ENCODE measurements at regions not wholly inside any gene's neighbourhood (a gene's known extent, or its start where the extent isn't known, plus 50 kb on each side); places are given as distances from the start of the nearest gene placed in this dataset.

DNA sequence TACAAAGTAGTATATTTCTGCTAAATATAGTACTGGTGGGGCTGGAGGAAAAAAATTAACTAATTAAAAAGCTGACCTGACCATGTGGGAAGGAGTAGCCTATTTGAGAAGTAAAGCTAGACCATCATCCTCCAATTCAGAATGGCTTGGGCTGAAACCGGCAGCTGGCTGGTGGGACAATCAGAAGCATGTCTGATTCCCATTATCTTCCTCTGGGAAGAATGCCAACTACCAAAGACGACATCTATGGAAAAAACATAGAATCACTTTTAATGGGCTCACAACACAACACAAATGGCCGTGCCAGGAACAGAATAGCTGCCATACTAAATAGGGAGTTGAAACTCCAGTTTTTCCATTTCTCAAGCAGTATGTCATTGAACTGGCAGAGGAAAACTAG lies 120.4 kb upstream of the FREM2 start:
- Histone ChIP-seq H3K4me2 (ENCODE audit: insufficient read depth, low read length) (no peak overlapping the region), H2AFZ (ENCODE audit: low read length) (no peak overlapping the region), H3K9me3 (ENCODE audit: low read depth, low read length) (no peaks in the 10 kb centered on the region), H3K27me3 (ENCODE audit: insufficient read depth, low read length) (no peaks in the 10 kb centered on the region), H3K79me2 (ENCODE audit: insufficient read depth, low read length) (no peaks in the 10 kb centered on the region), H3K36me3 (ENCODE audit: insufficient read depth, low read length) (no peaks in the 10 kb centered on the region), H3K4me3 (ENCODE audit: insufficient read depth, low read length) (no peak overlapping the region), H3K27ac (ENCODE audit: low read depth, low read length) (no peak overlapping the region), H4K20me1 (ENCODE audit: insufficient read depth, low read length) (no peaks in the 10 kb centered on the region), H3K4me1 (ENCODE audit: insufficient read depth, low read length) (no peaks in the 10 kb centered on the region)
- DNase-seq (ENCODE audit: insufficient read length, low spot score, missing footprints) = no peak
- TF ChIP-seq, protein P1, sequence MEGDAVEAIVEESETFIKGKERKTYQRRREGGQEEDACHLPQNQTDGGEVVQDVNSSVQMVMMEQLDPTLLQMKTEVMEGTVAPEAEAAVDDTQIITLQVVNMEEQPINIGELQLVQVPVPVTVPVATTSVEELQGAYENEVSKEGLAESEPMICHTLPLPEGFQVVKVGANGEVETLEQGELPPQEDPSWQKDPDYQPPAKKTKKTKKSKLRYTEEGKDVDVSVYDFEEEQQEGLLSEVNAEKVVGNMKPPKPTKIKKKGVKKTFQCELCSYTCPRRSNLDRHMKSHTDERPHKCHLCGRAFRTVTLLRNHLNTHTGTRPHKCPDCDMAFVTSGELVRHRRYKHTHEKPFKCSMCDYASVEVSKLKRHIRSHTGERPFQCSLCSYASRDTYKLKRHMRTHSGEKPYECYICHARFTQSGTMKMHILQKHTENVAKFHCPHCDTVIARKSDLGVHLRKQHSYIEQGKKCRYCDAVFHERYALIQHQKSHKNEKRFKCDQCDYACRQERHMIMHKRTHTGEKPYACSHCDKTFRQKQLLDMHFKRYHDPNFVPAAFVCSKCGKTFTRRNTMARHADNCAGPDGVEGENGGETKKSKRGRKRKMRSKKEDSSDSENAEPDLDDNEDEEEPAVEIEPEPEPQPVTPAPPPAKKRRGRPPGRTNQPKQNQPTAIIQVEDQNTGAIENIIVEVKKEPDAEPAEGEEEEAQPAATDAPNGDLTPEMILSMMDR (IDR thresholded peaks at IDR 0.05; ENCODE audit: extremely low read depth, low read depth, low read length) = no peak

DNA sequence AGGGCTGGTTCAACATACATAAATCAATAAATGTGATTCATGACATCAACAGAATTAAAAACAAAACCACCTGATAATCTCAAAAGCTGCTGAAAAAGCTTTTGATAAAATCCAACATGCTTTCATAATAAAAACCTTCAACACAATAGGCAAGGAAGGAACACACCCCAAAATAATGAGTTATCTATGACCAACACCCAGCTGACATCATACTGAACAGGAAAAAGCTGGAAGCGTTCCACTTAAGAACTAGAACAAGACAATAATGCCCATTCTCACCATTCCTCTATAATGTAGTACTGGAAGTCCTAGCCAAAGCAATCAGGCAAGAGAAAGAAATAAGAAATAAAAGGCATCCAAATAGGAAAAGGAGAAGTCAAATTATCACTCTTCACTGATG lies 116.2 kb upstream of the FREM2 start:
- TF ChIP-seq, protein P1 (IDR thresholded peaks at IDR 0.05; ENCODE audit: extremely low read depth, low read depth, low read length) = no peak
- Histone ChIP-seq H3K4me2 (ENCODE audit: insufficient read depth, low read length) (no peak overlapping the region), H3K27ac (ENCODE audit: low read depth, low read length) (no peak overlapping the region), H2AFZ (ENCODE audit: low read length) (no peak overlapping the region), H3K36me3 (ENCODE audit: insufficient read depth, low read length) (no peaks in the 10 kb centered on the region), H3K27me3 (ENCODE audit: insufficient read depth, low read length) (no peaks in the 10 kb centered on the region), H3K9me3 (ENCODE audit: low read depth, low read length) (no peaks in the 10 kb centered on the region), H3K79me2 (ENCODE audit: insufficient read depth, low read length) (no peaks in the 10 kb centered on the region), H3K4me3 (ENCODE audit: insufficient read depth, low read length) (no peak overlapping the region), H4K20me1 (ENCODE audit: insufficient read depth, low read length) (no peaks in the 10 kb centered on the region), H3K4me1 (ENCODE audit: insufficient read depth, low read length) (no peaks in the 10 kb centered on the region)
- DNase-seq (ENCODE audit: insufficient read length, low spot score, missing footprints) = no peak

DNA sequence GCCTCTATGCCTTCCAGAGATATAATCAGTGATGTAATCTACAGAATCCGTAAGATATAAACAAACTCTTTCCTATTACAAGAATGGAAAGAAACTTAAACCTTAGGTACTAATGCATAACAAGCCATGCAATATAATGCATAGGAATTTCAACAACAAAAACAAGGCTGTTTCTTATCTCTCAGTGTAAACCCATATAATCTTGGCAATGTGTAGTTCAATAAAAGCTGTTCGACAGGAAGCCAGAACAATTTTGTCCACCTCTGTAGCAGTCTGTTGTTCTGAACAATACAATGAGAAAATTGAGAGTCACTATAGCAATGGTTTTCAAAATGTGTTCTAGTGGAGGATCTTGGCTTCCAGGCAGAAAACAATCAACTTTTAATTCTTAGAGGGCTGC lies 111.5 kb upstream of the FREM2 start:
- Histone ChIP-seq H4K20me1 (ENCODE audit: insufficient read depth, low read length) (no peaks in the 10 kb centered on the region), H3K27ac (ENCODE audit: low read depth, low read length) (no peak overlapping the region), H3K27me3 (ENCODE audit: insufficient read depth, low read length) (no peaks in the 10 kb centered on the region), H3K4me1 (ENCODE audit: insufficient read depth, low read length) (no peaks in the 10 kb centered on the region), H3K79me2 (ENCODE audit: insufficient read depth, low read length) (no peaks in the 10 kb centered on the region), H3K4me3 (ENCODE audit: insufficient read depth, low read length) (no peak overlapping the region), H3K36me3 (ENCODE audit: insufficient read depth, low read length) (no peaks in the 10 kb centered on the region), H3K9me3 (ENCODE audit: low read depth, low read length) (no peaks in the 10 kb centered on the region), H2AFZ (ENCODE audit: low read length) (no peak overlapping the region), H3K4me2 (ENCODE audit: insufficient read depth, low read length) (no peak overlapping the region)
- DNase-seq (ENCODE audit: insufficient read length, low spot score, missing footprints) = no peak
- TF ChIP-seq, protein P1 (IDR thresholded peaks at IDR 0.05; ENCODE audit: extremely low read depth, low read depth, low read length) = no peak

DNA sequence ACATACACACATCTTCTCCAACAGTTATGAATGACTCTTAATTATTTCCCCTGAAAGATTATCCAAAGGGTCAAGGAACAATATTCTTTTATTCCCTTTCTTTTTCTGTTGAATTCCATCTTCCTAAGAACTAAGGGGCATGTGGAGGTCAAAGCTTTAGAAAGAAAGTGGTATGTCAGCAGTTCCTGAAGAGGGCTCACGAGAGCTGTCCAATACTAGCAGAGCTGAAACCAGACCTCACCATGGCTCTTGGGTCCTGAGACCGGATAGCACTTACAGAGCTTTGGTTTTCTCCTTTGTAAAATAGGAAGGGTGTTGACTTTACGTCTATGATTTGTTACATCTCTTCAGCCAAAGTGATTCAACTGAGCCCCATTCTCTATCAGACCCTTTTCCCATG lies 109.8 kb upstream of the FREM2 start:
- Histone ChIP-seq H4K20me1 (ENCODE audit: insufficient read depth, low read length) (no peaks in the 10 kb centered on the region), H3K9me3 (ENCODE audit: low read depth, low read length) (no peaks in the 10 kb centered on the region), H3K27me3 (ENCODE audit: insufficient read depth, low read length) (no peaks in the 10 kb centered on the region), H3K4me1 (ENCODE audit: insufficient read depth, low read length) (no peaks in the 10 kb centered on the region), H3K4me2 (ENCODE audit: insufficient read depth, low read length) (no peak overlapping the region), H3K4me3 (ENCODE audit: insufficient read depth, low read length) (no peak overlapping the region), H3K27ac (ENCODE audit: low read depth, low read length) (no peak overlapping the region), H2AFZ (ENCODE audit: low read length) (no peak overlapping the region), H3K79me2 (ENCODE audit: insufficient read depth, low read length) (no peaks in the 10 kb centered on the region), H3K36me3 (ENCODE audit: insufficient read depth, low read length) (no peaks in the 10 kb centered on the region)
- TF ChIP-seq, protein P1 (IDR thresholded peaks at IDR 0.05; ENCODE audit: extremely low read depth, low read depth, low read length) = no peak
- DNase-seq (ENCODE audit: insufficient read length, low spot score, missing footprints) = no peak

Measured in osteoblast (primary cell).